Fibroblast of villous mesenchyme (primary cell): ENCODE measurements at regions not wholly inside any gene's neighbourhood (a gene's known extent, or its start where the extent isn't known, plus 50 kb on each side); places are given as distances from the start of the nearest gene placed in this dataset. TPM values are rescaled to one million over a fixed set of nuclear protein-coding genes. Genes with fewer than 3 reads are reported as not detected.
"Not testable (repeated sequence)": the region's sequence is repeated elsewhere in the genome, so short reads cannot be mapped to it uniquely, and the experiment has no call there.

ENCODE experiments used
- DNase-seq: peaks from one replicate; pipeline ENCODE4 v3.0.0-alpha.2; 2010; ENCODE audit warnings: low read depth
- H3K4me3 ChIP-seq: 2 replicates; pipeline ENCODE4 v1.5.1; 2011; ENCODE audit warnings: low read depth, mild to moderate bottlenecking, low read length
- CTCF ChIP-seq: IDR thresholded peaks from 2 replicates; pipeline ENCODE4 v1.5.1; 2012; ENCODE audit warnings: low read depth, mild to moderate bottlenecking, low read length; ENCODE audit not compliant: insufficient read depth
- small RNA-seq: library from RNA; depleted of rRNA; stranded (forward); fragments of <200 nt; gene quantifications from one replicate; pipeline ENCODE3, GENCODE V24; 2012

- no peak overlapping the region for H3K4me3 ChIP-seq
- TF ChIP-seq CTCF, result no peak
- no peak for DNase-seq
Measured at GRCh38 chr5:36535378-36535777, 71.0 kb upstream of the SLC1A3 start.

DNA sequence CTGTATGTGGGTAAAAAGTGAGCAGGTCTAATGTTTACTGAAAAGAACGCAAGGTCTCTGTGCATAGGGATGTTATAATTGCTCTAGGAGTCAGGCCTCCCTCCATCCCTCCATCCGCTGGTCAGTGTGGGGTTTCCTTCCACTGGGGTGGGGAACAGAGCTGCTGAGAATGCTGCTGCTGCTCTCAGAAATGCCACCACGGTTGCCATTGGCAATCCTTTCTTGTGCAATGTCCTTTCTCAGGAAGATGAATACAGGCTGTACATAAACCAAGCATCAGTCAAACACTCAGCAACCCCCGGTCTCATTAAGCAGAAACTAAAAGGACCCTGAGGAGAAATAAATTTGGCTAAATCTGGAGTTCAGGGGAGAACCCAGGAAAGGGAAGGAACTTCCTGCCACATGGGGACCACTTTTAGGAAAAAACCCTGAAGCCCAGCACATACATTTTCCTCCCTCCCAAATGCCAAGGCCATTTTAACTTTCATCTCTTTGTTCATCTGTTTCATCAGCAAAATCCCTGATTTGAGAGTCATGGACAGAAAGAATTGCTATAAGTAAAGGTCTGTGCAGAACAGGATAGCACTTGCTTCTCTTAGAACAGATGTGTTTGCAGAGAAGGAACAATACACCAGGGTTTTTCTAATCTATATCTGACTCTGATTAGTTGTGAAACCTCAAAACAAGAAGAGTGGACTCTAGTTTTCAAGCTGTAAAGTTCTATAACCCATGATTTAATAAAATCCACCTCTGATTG lies 70.4 kb upstream of the SLC1A3 start:
- no peak overlapping the region for H3K4me3 ChIP-seq
- no peak for TF ChIP-seq CTCF
- DNase-seq, result no peak

- no peak for TF ChIP-seq CTCF
- no peak for DNase-seq
Measured at GRCh38 chr5:36536616-36537005, 69.8 kb upstream of the SLC1A3 start.

DNA sequence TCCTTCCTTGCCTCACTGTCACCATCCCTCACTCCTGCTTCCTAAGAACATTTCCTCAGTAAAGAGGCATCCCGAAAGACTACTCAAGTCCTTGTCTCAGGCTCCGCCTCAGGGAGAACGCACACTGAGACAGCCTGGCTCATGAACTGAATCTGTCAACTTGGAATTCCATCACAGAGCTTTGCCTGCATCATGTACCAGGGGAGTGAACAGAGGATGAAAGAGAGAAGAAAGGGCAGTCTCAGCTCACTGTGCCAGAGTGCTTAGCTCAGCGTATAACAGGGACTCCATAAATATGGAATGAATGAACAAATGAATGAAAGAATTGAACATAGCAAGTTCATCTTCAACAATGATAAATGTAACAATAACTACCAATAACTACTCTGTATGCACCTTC lies 68.7 kb upstream of the SLC1A3 start:
- TF ChIP-seq CTCF, result no peak
- no peak for DNase-seq
- H3K4me3 ChIP-seq, result no peak overlapping the region

More at GRCh38 chr5:36536616-36537005, 69.8 kb upstream of the SLC1A3 start:
- no peak overlapping the region for H3K4me3 ChIP-seq

DNA sequence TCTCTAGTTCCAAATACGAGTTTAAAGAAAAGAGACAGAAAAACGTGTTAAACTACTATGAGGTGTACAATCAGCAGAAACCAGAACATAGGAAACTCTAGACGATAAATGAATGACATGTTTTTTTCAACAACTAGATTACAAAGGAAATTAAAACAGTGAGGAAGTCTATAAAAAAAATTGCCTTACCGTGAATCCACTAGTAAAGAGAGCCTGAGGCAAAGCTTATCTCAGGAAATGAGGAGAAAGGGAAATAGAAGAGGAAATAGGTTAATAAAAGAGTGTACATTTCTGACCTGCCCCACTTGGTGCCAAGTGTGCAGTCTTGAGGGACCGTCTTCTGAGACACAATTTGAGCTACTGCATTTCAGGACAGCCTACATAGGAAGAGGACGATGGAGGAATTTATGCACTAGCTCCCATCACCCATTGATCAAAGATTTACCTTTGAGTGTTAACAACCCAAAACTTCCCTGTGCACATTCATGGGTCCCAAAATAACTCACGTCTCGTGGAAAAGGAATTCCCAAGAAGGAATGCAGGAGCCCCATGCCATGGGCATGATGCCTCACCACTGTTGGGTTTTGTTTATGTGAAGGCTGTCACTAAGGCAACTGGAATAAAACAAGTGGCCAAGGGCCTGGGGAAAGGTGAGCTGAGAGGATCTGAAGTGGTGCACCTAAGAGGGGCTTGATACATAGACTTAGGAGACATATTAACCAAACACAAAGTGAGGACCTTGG lies 53.6 kb upstream of the SLC1A3 start:
- DNase-seq, result no peak
- TF ChIP-seq CTCF, result no peak

DNA sequence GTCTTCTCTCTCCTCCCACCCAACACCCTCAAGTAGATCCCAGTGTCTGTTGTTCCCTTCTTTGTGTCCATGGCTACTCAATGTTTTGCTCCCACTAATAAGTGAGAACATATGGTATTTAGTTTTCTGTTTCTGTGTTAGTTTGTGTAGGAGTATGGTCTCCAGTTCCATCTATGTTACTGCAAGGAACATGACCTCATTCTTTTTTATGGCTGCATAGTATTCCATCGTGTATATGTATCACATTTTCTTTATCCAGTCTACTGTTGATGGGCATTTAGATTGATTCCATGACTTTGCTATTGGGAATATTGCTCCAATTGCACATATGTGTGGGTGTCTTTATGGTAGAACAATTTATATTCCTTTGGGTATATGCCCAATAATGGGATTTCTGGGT lies 51.4 kb upstream of the SLC1A3 start:
- not testable (repeated sequence) for DNase-seq, H3K4me3 ChIP-seq

More for the DNA sequence above, 53.6 kb upstream of the SLC1A3 start:
- H3K4me3 ChIP-seq, result no peak overlapping the region

Small RNAs in the stretch of these regions (small RNA-seq; reads per million reads assigned to genes)
- gene RNA5SP181, result not detected
